ENCODE measurements at regions not wholly inside any gene's neighbourhood (a gene's known extent, or its start where the extent isn't known, plus 50 kb on each side); places are given as distances from the start of the nearest gene placed in this dataset.

- TF ChIP-seq, protein P1, sequence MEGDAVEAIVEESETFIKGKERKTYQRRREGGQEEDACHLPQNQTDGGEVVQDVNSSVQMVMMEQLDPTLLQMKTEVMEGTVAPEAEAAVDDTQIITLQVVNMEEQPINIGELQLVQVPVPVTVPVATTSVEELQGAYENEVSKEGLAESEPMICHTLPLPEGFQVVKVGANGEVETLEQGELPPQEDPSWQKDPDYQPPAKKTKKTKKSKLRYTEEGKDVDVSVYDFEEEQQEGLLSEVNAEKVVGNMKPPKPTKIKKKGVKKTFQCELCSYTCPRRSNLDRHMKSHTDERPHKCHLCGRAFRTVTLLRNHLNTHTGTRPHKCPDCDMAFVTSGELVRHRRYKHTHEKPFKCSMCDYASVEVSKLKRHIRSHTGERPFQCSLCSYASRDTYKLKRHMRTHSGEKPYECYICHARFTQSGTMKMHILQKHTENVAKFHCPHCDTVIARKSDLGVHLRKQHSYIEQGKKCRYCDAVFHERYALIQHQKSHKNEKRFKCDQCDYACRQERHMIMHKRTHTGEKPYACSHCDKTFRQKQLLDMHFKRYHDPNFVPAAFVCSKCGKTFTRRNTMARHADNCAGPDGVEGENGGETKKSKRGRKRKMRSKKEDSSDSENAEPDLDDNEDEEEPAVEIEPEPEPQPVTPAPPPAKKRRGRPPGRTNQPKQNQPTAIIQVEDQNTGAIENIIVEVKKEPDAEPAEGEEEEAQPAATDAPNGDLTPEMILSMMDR (tag by site-specific recombination; IDR thresholded peaks at IDR 0.05), result no peak
- TF ChIP-seq ZFP41 (tag by site-specific recombination; IDR thresholded peaks at IDR 0.05; ENCODE audit: borderline replicate concordance) (no peak), ZNF639 (tag by site-specific recombination; IDR thresholded peaks at IDR 0.05) (no peak), IKZF3 (tag by site-specific recombination; IDR thresholded peaks at IDR 0.05) (no peak), ZNF561 (tag by site-specific recombination; IDR thresholded peaks at IDR 0.05; ENCODE audit: borderline replicate concordance) (no peak)
- TF ChIP-seq, protein P2, sequence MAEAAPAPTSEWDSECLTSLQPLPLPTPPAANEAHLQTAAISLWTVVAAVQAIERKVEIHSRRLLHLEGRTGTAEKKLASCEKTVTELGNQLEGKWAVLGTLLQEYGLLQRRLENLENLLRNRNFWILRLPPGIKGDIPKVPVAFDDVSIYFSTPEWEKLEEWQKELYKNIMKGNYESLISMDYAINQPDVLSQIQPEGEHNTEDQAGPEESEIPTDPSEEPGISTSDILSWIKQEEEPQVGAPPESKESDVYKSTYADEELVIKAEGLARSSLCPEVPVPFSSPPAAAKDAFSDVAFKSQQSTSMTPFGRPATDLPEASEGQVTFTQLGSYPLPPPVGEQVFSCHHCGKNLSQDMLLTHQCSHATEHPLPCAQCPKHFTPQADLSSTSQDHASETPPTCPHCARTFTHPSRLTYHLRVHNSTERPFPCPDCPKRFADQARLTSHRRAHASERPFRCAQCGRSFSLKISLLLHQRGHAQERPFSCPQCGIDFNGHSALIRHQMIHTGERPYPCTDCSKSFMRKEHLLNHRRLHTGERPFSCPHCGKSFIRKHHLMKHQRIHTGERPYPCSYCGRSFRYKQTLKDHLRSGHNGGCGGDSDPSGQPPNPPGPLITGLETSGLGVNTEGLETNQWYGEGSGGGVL (tag by site-specific recombination; IDR thresholded peaks at IDR 0.05), result no peak
- TF ChIP-seq, protein P3, sequence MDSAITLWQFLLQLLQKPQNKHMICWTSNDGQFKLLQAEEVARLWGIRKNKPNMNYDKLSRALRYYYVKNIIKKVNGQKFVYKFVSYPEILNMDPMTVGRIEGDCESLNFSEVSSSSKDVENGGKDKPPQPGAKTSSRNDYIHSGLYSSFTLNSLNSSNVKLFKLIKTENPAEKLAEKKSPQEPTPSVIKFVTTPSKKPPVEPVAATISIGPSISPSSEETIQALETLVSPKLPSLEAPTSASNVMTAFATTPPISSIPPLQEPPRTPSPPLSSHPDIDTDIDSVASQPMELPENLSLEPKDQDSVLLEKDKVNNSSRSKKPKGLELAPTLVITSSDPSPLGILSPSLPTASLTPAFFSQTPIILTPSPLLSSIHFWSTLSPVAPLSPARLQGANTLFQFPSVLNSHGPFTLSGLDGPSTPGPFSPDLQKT (IDR thresholded peaks at IDR 0.05; ENCODE audit: borderline replicate concordance, low read depth, low read length), result no peak
These were observed 55.7 kb upstream of the SLC39A10 start for GRCh38 chr2:195601361-195601760.
